ENCODE measurements at regions not wholly inside any gene's neighbourhood (a gene's known extent, or its start where the extent isn't known, plus 50 kb on each side); places are given as distances from the start of the nearest gene placed in this dataset.

GRCh38 chr4:134540588-134540987 lies 339.0 kb upstream of the PABPC4L start:
- H3K36me3 ChIP-seq (ENCODE audit: insufficient read depth, low read length): no peaks in the 10 kb centered on the region
- CTCF ChIA-PET (ENCODE audit: partially characterized antibody): no interaction called here
- H3K4me3 Mint-ChIP-seq: no peak overlapping the region
- H3K27ac ChIP-seq (ENCODE audit: low read depth, low read length): no peak overlapping the region
- H3K9me3 ChIP-seq (ENCODE audit: control insufficient read depth in 1 of 2, low read length in 2 of 2): no peaks in the 10 kb centered on the region
- H3K36me3 Mint-ChIP-seq: no peaks in the 10 kb centered on the region
- POLR2A ChIA-PET (ENCODE audit: partially characterized antibody): no interaction called here
- no peak for DNase-seq
- no peak overlapping the region for H3K27ac Mint-ChIP-seq
- H3K4me1 Mint-ChIP-seq: no peaks in the 10 kb centered on the region
- H3K27me3 ChIP-seq (ENCODE audit: insufficient read depth, low read length): no peaks in the 10 kb centered on the region
- H3K27me3 Mint-ChIP-seq: no peaks in the 10 kb centered on the region
- no peaks in the 10 kb centered on the region for H3K4me1 ChIP-seq (ENCODE audit: insufficient read depth, low read length)
- intact Hi-C loops (cut with micrococcal nuclease): no loop called here
- no peak overlapping the region for H3K4me3 ChIP-seq (ENCODE audit: low read length in 2 of 2)
- peaks cover 0 to 10% (median 4%) of the 10 kb centered on the region in 8 donors for H3K9me3 Mint-ChIP-seq

- Mint-ChIP-seq H3K4me1 (no peaks in the 10 kb centered on the region), H3K36me3 (no peaks in the 10 kb centered on the region), H3K4me3 (no peak overlapping the region), H3K27ac (no peak overlapping the region), H3K9me3 (peaks cover 0 to 10% (median 4%) of the 10 kb centered on the region in 8 donors), H3K27me3 (no peaks in the 10 kb centered on the region)
- H3K4me1 ChIP-seq (ENCODE audit: insufficient read depth, low read length): no peaks in the 10 kb centered on the region
- no peak for DNase-seq
- no peaks in the 10 kb centered on the region for H3K27me3 ChIP-seq (ENCODE audit: insufficient read depth, low read length)
- ChIA-PET CTCF (ENCODE audit: partially characterized antibody) (no interaction called here), POLR2A (ENCODE audit: partially characterized antibody) (no interaction called here)
- H3K36me3 ChIP-seq (ENCODE audit: insufficient read depth, low read length): no peaks in the 10 kb centered on the region
- H3K27ac ChIP-seq (ENCODE audit: low read depth, low read length): no peak overlapping the region
- no peaks in the 10 kb centered on the region for H3K9me3 ChIP-seq (ENCODE audit: control insufficient read depth in 1 of 2, low read length in 2 of 2)
- intact Hi-C loops (cut with micrococcal nuclease): no loop called here
- no peak overlapping the region for H3K4me3 ChIP-seq (ENCODE audit: low read length in 2 of 2)
These were observed 338.2 kb upstream of the PABPC4L start for GRCh38 chr4:134539729-134540231.

- no peaks in the 10 kb centered on the region for H3K9me3 ChIP-seq (ENCODE audit: control insufficient read depth in 1 of 2, low read length in 2 of 2)
- intact Hi-C loops (cut with micrococcal nuclease): no loop called here
- no peaks in the 10 kb centered on the region for H3K4me1 ChIP-seq (ENCODE audit: insufficient read depth, low read length)
These were observed 336.1 kb upstream of the PABPC4L start for GRCh38 chr4:134537701-134538100.

GRCh38 chr4:134533068-134533467 lies 331.5 kb upstream of the PABPC4L start:
- no peak overlapping the region for H3K4me3 Mint-ChIP-seq
- no peaks in the 10 kb centered on the region for H3K4me1 Mint-ChIP-seq
- Histone ChIP-seq H3K27ac (ENCODE audit: low read depth, low read length) (no peak overlapping the region), H3K4me3 (ENCODE audit: low read length in 2 of 2) (no peak overlapping the region), H3K36me3 (ENCODE audit: insufficient read depth, low read length) (no peaks in the 10 kb centered on the region), H3K27me3 (ENCODE audit: insufficient read depth, low read length) (no peaks in the 10 kb centered on the region), H3K9me3 (ENCODE audit: control insufficient read depth in 1 of 2, low read length in 2 of 2) (no peaks in the 10 kb centered on the region), H3K4me1 (ENCODE audit: insufficient read depth, low read length) (no peaks in the 10 kb centered on the region)
- peaks cover 0 to 10% (median 7%) of the 10 kb centered on the region in 8 donors for H3K9me3 Mint-ChIP-seq
- intact Hi-C loops (cut with micrococcal nuclease): no loop called here
- ChIA-PET CTCF (ENCODE audit: partially characterized antibody) (no interaction called here), POLR2A (ENCODE audit: partially characterized antibody) (no interaction called here)
- H3K36me3 Mint-ChIP-seq: no peaks in the 10 kb centered on the region
- DNase-seq: no peak
- H3K27ac Mint-ChIP-seq: no peak overlapping the region
- H3K27me3 Mint-ChIP-seq: no peaks in the 10 kb centered on the region

More at GRCh38 chr4:134537701-134538100, 336.1 kb upstream of the PABPC4L start:
- peaks cover 0 to 11% (median 6%) of the 10 kb centered on the region in 8 donors for H3K9me3 Mint-ChIP-seq
- Histone ChIP-seq H3K4me3 (ENCODE audit: low read length in 2 of 2) (no peak overlapping the region), H3K27ac (ENCODE audit: low read depth, low read length) (no peak overlapping the region), H3K36me3 (ENCODE audit: insufficient read depth, low read length) (no peaks in the 10 kb centered on the region), H3K27me3 (ENCODE audit: insufficient read depth, low read length) (no peaks in the 10 kb centered on the region)
- no peak for DNase-seq
- no peaks in the 10 kb centered on the region for H3K27me3 Mint-ChIP-seq
- ChIA-PET CTCF (ENCODE audit: partially characterized antibody) (no interaction called here), POLR2A (ENCODE audit: partially characterized antibody) (no interaction called here)
- no peaks in the 10 kb centered on the region for H3K4me1 Mint-ChIP-seq
- no peak overlapping the region for H3K4me3 Mint-ChIP-seq
- H3K27ac Mint-ChIP-seq: no peak overlapping the region
- no peaks in the 10 kb centered on the region for H3K36me3 Mint-ChIP-seq

- POLR2A ChIA-PET (ENCODE audit: partially characterized antibody): no interaction called here
- no peak overlapping the region for H3K4me3 Mint-ChIP-seq
- intact Hi-C loops (cut with micrococcal nuclease): no loop called here
- Histone ChIP-seq H3K9me3 (ENCODE audit: control insufficient read depth in 1 of 2, low read length in 2 of 2) (no peaks in the 10 kb centered on the region), H3K4me3 (ENCODE audit: low read length in 2 of 2) (no peak overlapping the region), H3K36me3 (ENCODE audit: insufficient read depth, low read length) (no peaks in the 10 kb centered on the region), H3K27me3 (ENCODE audit: insufficient read depth, low read length) (no peaks in the 10 kb centered on the region), H3K4me1 (ENCODE audit: insufficient read depth, low read length) (no peaks in the 10 kb centered on the region), H3K27ac (ENCODE audit: low read depth, low read length) (no peak overlapping the region)
- H3K9me3 Mint-ChIP-seq: peaks cover 0 to 7% (median 4%) of the 10 kb centered on the region in 8 donors
- CTCF ChIA-PET (ENCODE audit: partially characterized antibody): no interaction called here
- DNase-seq: no peak
- no peaks in the 10 kb centered on the region for H3K36me3 Mint-ChIP-seq
- no peaks in the 10 kb centered on the region for H3K4me1 Mint-ChIP-seq
- H3K27me3 Mint-ChIP-seq: no peaks in the 10 kb centered on the region
- no peak overlapping the region for H3K27ac Mint-ChIP-seq
These were observed 329.4 kb upstream of the PABPC4L start for GRCh38 chr4:134531013-134531412.

GRCh38 chr4:134529629-134530028 lies 328.0 kb upstream of the PABPC4L start:
- Mint-ChIP-seq H3K4me3 (no peak overlapping the region), H3K4me1 (no peaks in the 10 kb centered on the region), H3K36me3 (no peaks in the 10 kb centered on the region), H3K27ac (no peak overlapping the region), H3K9me3 (peaks cover 0 to 15% (median 1%) of the 10 kb centered on the region in 8 donors), H3K27me3 (no peaks in the 10 kb centered on the region)
- CTCF ChIA-PET (ENCODE audit: partially characterized antibody): no interaction called here
- Histone ChIP-seq H3K27ac (ENCODE audit: low read depth, low read length) (no peak overlapping the region), H3K4me3 (ENCODE audit: low read length in 2 of 2) (no peak overlapping the region), H3K36me3 (ENCODE audit: insufficient read depth, low read length) (no peaks in the 10 kb centered on the region), H3K27me3 (ENCODE audit: insufficient read depth, low read length) (no peaks in the 10 kb centered on the region), H3K4me1 (ENCODE audit: insufficient read depth, low read length) (no peaks in the 10 kb centered on the region), H3K9me3 (ENCODE audit: control insufficient read depth in 1 of 2, low read length in 2 of 2) (no peaks in the 10 kb centered on the region)
- POLR2A ChIA-PET (ENCODE audit: partially characterized antibody): no interaction called here
- no peak for DNase-seq
- intact Hi-C loops (cut with micrococcal nuclease): no loop called here

GRCh38 chr4:134518574-134519217 lies 317.1 kb upstream of the PABPC4L start:
- Mint-ChIP-seq H3K27ac (no peak overlapping the region), H3K4me1 (no peaks in the 10 kb centered on the region), H3K9me3 (peaks cover 0 to 11% (median 4%) of the 10 kb centered on the region in 8 donors), H3K36me3 (no peaks in the 10 kb centered on the region), H3K27me3 (no peaks in the 10 kb centered on the region), H3K4me3 (no peak overlapping the region)
- H3K4me3 ChIP-seq (ENCODE audit: low read length in 2 of 2): no peak overlapping the region
- POLR2A ChIA-PET (ENCODE audit: partially characterized antibody): no interaction called here
- H3K4me1 ChIP-seq (ENCODE audit: insufficient read depth, low read length): no peaks in the 10 kb centered on the region
- no peaks in the 10 kb centered on the region for H3K27me3 ChIP-seq (ENCODE audit: insufficient read depth, low read length)
- intact Hi-C loops (cut with micrococcal nuclease): no loop called here
- no peaks in the 10 kb centered on the region for H3K9me3 ChIP-seq (ENCODE audit: control insufficient read depth in 1 of 2, low read length in 2 of 2)
- CTCF ChIA-PET (ENCODE audit: partially characterized antibody): no interaction called here
- no peak for DNase-seq
- no peaks in the 10 kb centered on the region for H3K36me3 ChIP-seq (ENCODE audit: insufficient read depth, low read length)
- no peak overlapping the region for H3K27ac ChIP-seq (ENCODE audit: low read depth, low read length)

GRCh38 chr4:134510544-134510943 lies 309.0 kb upstream of the PABPC4L start:
- no peaks in the 10 kb centered on the region for H3K36me3 Mint-ChIP-seq
- no peak for DNase-seq
- H3K27ac Mint-ChIP-seq: no peak overlapping the region

More at GRCh38 chr4:134510544-134510943, 309.0 kb upstream of the PABPC4L start:
- H3K36me3 ChIP-seq (ENCODE audit: insufficient read depth, low read length): no peaks in the 10 kb centered on the region
- ChIA-PET POLR2A (ENCODE audit: partially characterized antibody) (no interaction called here), CTCF (ENCODE audit: partially characterized antibody) (no interaction called here)
- Mint-ChIP-seq H3K4me1 (no peaks in the 10 kb centered on the region), H3K4me3 (no peak overlapping the region), H3K9me3 (peaks cover 0 to 21% (median 5%) of the 10 kb centered on the region in 8 donors), H3K27me3 (no peaks in the 10 kb centered on the region)
- H3K27ac ChIP-seq (ENCODE audit: low read depth, low read length): no peak overlapping the region
- intact Hi-C loops (cut with micrococcal nuclease): no loop called here
- no peaks in the 10 kb centered on the region for H3K27me3 ChIP-seq (ENCODE audit: insufficient read depth, low read length)
- no peaks in the 10 kb centered on the region for H3K9me3 ChIP-seq (ENCODE audit: control insufficient read depth in 1 of 2, low read length in 2 of 2)
- H3K4me3 ChIP-seq (ENCODE audit: low read length in 2 of 2): no peak overlapping the region
- no peaks in the 10 kb centered on the region for H3K4me1 ChIP-seq (ENCODE audit: insufficient read depth, low read length)
